SK-N-SH (cell line): ENCODE measurements at regions not wholly inside any gene's neighbourhood (a gene's known extent, or its start where the extent isn't known, plus 50 kb on each side); places are given as distances from the start of the nearest gene placed in this dataset.

ENCODE experiments used
- CTCF ChIA-PET: fragments of 300-600, 350-600 bp; formaldehyde crosslinking; extraction: SDS; loops from one replicate; lab custom pipeline; 2021; lab: Yijun Ruan, JAX
- POLR2A ChIA-PET: fragments of 350-600 bp; sonication (Branson Sonifier 250); formaldehyde crosslinking; extraction: SDS; loops from one replicate; lab custom pipeline; 2020; ENCODE audit warnings: antibody characterized with exemption, inconsistent platforms; lab: Yijun Ruan, JAX
- DNase-seq: peaks from one replicate; pipeline ENCODE4 v3.0.0; 2012
- H2AFZ ChIP-seq: fragments of 200-600 bp; sonication (generic); 2 replicates; pipeline ENCODE4 v1.8.1; 2016; ENCODE audit warnings: antibody characterized with exemption, mild to moderate bottlenecking, low read depth
- H3F3A ChIP-seq: fragments of 200-600 bp; sonication (generic); replicated peaks from 2 replicates; pipeline ENCODE3; 2016; ENCODE audit warnings: antibody characterized with exemption, mild to moderate bottlenecking; ENCODE audit not compliant: insufficient read depth
- H3K27ac ChIP-seq, 2 experiments: fragments of 200-500 bp in 1 of 2; fragments of 200-600 bp in 1 of 2; sonication (Bioruptor generic) in 1 of 2; sonication (generic), shearing (Covaris generic) in 1 of 2; 2 replicates each; pipeline versions ENCODE4 v1.5.1 to v1.6.1; 2014 to 2016; ENCODE audit warnings: low read depth in 2 of 2, inconsistent platforms in 1 of 2, low read length in 1 of 2, mild to moderate bottlenecking in 1 of 2, mixed read lengths in 1 of 2
- H3K27me3 ChIP-seq: fragments of 200-600 bp; sonication (generic), shearing (Covaris generic); 2 replicates; pipeline ENCODE4 v1.6.1; 2016; ENCODE audit warnings: mixed run types; ENCODE audit not compliant: insufficient read depth
- H3K36me3 ChIP-seq, 2 experiments: fragments of 200-500 bp in 1 of 2; fragments of 200-600 bp in 1 of 2; sonication (Bioruptor generic) in 1 of 2; sonication (generic) in 1 of 2; replicated peaks in 1 of 2; 2 replicates each; pipeline versions ENCODE3 to v1.5.1; 2014 to 2016; ENCODE audit warnings: low read length in 1 of 2, mild to moderate bottlenecking in 1 of 2; ENCODE audit not compliant: insufficient read depth in 2 of 2, control insufficient read depth in 1 of 2
- H3K4me1 ChIP-seq, 2 experiments: fragments of 200-500 bp in 1 of 2; fragments of 200-600 bp in 1 of 2; sonication (Bioruptor generic) in 1 of 2; sonication (generic), shearing (Covaris generic) in 1 of 2; 2 replicates each; pipeline versions ENCODE4 v1.5.1 to v1.6.1; 2014 to 2016; ENCODE audit warnings: low read depth in 1 of 2, low read length in 1 of 2, mixed run types in 1 of 2; ENCODE audit not compliant: insufficient read depth in 2 of 2, control insufficient read depth in 1 of 2
- H3K4me2 ChIP-seq: fragments of 200-600 bp; sonication (generic), shearing (Covaris generic); 2 replicates; pipeline ENCODE4 v1.6.1; 2017; ENCODE audit warnings: mixed run types
- H3K4me3 ChIP-seq, 2 experiments: fragments of 200-500 bp in 1 of 2; fragments of 200-600 bp in 1 of 2; sonication (Bioruptor generic) in 1 of 2; sonication (generic), shearing (Covaris generic) in 1 of 2; 2 replicates each; pipeline versions ENCODE4 v1.5.1 to v1.8.1; 2014 to 2016; ENCODE audit warnings: low read depth in 2 of 2, inconsistent platforms in 1 of 2, low read length in 1 of 2, mild to moderate bottlenecking in 1 of 2, mixed read lengths in 1 of 2, moderate library complexity in 1 of 2
- H3K79me2 ChIP-seq: fragments of 200-600 bp; sonication (generic); 2 replicates; pipeline ENCODE4 v1.8.1; 2017; ENCODE audit warnings: mild to moderate bottlenecking; ENCODE audit not compliant: insufficient read depth
- H3K9ac ChIP-seq: fragments of 200-600 bp; sonication (generic); 2 replicates; pipeline ENCODE4 v1.6.1; 2017; ENCODE audit warnings: mixed run types
- H3K9me2 ChIP-seq: fragments of 200-600 bp; sonication (generic); 2 replicates; pipeline ENCODE4 v1.6.1; 2017; ENCODE audit warnings: mixed run types
- H3K9me3 ChIP-seq: fragments of 200-600 bp; sonication (generic); 2 replicates; pipeline ENCODE4 v1.6.1; 2017; ENCODE audit warnings: mixed run types, mild to moderate bottlenecking, moderate library complexity
- H4K20me1 ChIP-seq: fragments of 200-600 bp; sonication (generic); 2 replicates; pipeline ENCODE4 v1.6.1; 2017; ENCODE audit warnings: mild to moderate bottlenecking, mixed run types; ENCODE audit not compliant: insufficient read depth
- CHD2 ChIP-seq: fragments of 150-350 bp; IDR thresholded peaks from 2 replicates; pipeline ENCODE4 v1.6.1; 2018; ENCODE audit warnings: low read length; ENCODE audit not compliant: partially characterized antibody
- ELF1 ChIP-seq: IDR thresholded peaks from 2 replicates; pipeline ENCODE4 v1.4.0; 2012
- EP300 ChIP-seq, 2 experiments: IDR thresholded peaks; 2 replicates each; pipeline versions ENCODE4 v1.4.0 to v1.6.1; 2012; ENCODE audit warnings: borderline replicate concordance in 1 of 2, low read depth in 1 of 2, low read length in 1 of 2
- EZH2phosphoT487 ChIP-seq: fragments of 200-600 bp; sonication (generic); IDR thresholded peaks from 2 replicates; pipeline ENCODE4 v1.6.1; 2017; ENCODE audit warnings: low read depth, mixed run types, mild to moderate bottlenecking, antibody characterized with exemption, moderate library complexity, borderline replicate concordance
- FOXM1 ChIP-seq: IDR thresholded peaks from 2 replicates; pipeline ENCODE4 v1.4.0; 2012; ENCODE audit warnings: low read depth, mild to moderate bottlenecking
- GABPA ChIP-seq: IDR thresholded peaks from 2 replicates; pipeline ENCODE4 v1.4.0; 2012; ENCODE audit warnings: low read depth, mild to moderate bottlenecking
- GATA2 ChIP-seq: sonication (generic); formaldehyde crosslinking; IDR thresholded peaks from 2 replicates; pipeline ENCODE4 v1.5.0; 2020; ENCODE audit warnings: mild to moderate bottlenecking, missing genetic modification reagents
- MEF2A ChIP-seq: IDR thresholded peaks from 2 replicates; pipeline ENCODE4 v1.4.0; 2012; ENCODE audit warnings: low read depth, borderline replicate concordance
- NFIC ChIP-seq: IDR thresholded peaks from 2 replicates; pipeline ENCODE4 v1.4.0; 2012; ENCODE audit warnings: borderline replicate concordance
- POLR2AphosphoS5 ChIP-seq: IDR thresholded peaks from 2 replicates; pipeline ENCODE4 v1.6.1; 2012; ENCODE audit warnings: low read depth, low read length
- RAD21 ChIP-seq: IDR thresholded peaks from 2 replicates; pipeline ENCODE4 v1.6.1; 2012; ENCODE audit warnings: mild to moderate bottlenecking, low read length
- RCOR1 ChIP-seq: fragments of 150-350 bp; IDR thresholded peaks from 2 replicates; pipeline ENCODE4 v1.6.1; 2017; ENCODE audit warnings: antibody characterized with exemption, low read length
- REST ChIP-seq: IDR thresholded peaks from 2 replicates; pipeline ENCODE4 v1.6.1; 2012; ENCODE audit warnings: mild to moderate bottlenecking, low read depth, low read length, moderate library complexity
- SIN3A ChIP-seq: IDR thresholded peaks from 2 replicates; pipeline ENCODE4 v1.6.1; 2012; ENCODE audit warnings: low read depth, mild to moderate bottlenecking, low read length, moderate library complexity, borderline replicate concordance
- SMC3 ChIP-seq: IDR thresholded peaks from 2 replicates; pipeline ENCODE4 v1.6.1; 2012; ENCODE audit warnings: low read depth, low read length, improper control_type of control experiment
- TCF12 ChIP-seq: IDR thresholded peaks from 2 replicates; pipeline ENCODE4 v1.4.0; 2012
- YY1 ChIP-seq: IDR thresholded peaks from 2 replicates; pipeline ENCODE4 v1.4.0; 2012; ENCODE audit warnings: low read depth, mild to moderate bottlenecking
- WGBS: methylation state at CpG from one replicate; pipeline ENCODE4 v1.1.6; 2017; ENCODE audit warnings: low lambda C conversion rate; 5-methylcytosine and 5-hydroxymethylcytosine counted together
- TF ChIP-seq, protein P1 (sequence below): fragments of 200-600 bp; sonication (generic); IDR thresholded peaks from 2 replicates; pipeline ENCODE4 v1.6.1; 2017; ENCODE audit warnings: antibody characterized with exemption, mild to moderate bottlenecking, moderate library complexity
- TF ChIP-seq, protein P2 (sequence below): IDR thresholded peaks from 2 replicates; pipeline ENCODE4 v1.4.0; 2012; ENCODE audit warnings: low read depth
- TF ChIP-seq, protein P3 (sequence below): fragments of 150-350 bp; IDR thresholded peaks from 2 replicates; pipeline ENCODE4 v1.6.1; 2017; ENCODE audit warnings: antibody characterized with exemption, low read length, low read depth, borderline replicate concordance

- no peak for TF ChIP-seq CHD2
- TF ChIP-seq, protein P1, sequence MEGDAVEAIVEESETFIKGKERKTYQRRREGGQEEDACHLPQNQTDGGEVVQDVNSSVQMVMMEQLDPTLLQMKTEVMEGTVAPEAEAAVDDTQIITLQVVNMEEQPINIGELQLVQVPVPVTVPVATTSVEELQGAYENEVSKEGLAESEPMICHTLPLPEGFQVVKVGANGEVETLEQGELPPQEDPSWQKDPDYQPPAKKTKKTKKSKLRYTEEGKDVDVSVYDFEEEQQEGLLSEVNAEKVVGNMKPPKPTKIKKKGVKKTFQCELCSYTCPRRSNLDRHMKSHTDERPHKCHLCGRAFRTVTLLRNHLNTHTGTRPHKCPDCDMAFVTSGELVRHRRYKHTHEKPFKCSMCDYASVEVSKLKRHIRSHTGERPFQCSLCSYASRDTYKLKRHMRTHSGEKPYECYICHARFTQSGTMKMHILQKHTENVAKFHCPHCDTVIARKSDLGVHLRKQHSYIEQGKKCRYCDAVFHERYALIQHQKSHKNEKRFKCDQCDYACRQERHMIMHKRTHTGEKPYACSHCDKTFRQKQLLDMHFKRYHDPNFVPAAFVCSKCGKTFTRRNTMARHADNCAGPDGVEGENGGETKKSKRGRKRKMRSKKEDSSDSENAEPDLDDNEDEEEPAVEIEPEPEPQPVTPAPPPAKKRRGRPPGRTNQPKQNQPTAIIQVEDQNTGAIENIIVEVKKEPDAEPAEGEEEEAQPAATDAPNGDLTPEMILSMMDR: no peak
Measured at GRCh38 chr3:135558150-135558783, 407.3 kb upstream of the PPP2R3A start (continued).

- no peak overlapping the region for H2AFZ ChIP-seq
- no peaks in the 10 kb centered on the region for H3F3A ChIP-seq
- H3K36me3 ChIP-seq: no peaks in the 10 kb centered on the region
- no peaks in the 10 kb centered on the region for H3K4me1 ChIP-seq
- TF ChIP-seq TCF12 (no peak), FOXM1 (no peak), EZH2phosphoT487 (no peak), RAD21 (no peak), SMC3 (no peak), POLR2AphosphoS5 (no peak), CHD2 (no peak), EP300 (IDR thresholded peaks at IDR 0.05; ENCODE audit: borderline replicate concordance in 1 of 2, low read depth in 1 of 2, low read length in 1 of 2) (no peak), REST (no peak), RCOR1 (no peak), NFIC (no peak), GATA2 (no peak), MEF2A (no peak), YY1 (no peak), ELF1 (no peak), GABPA (no peak), SIN3A (no peak)
- TF ChIP-seq, protein P1: no peak
- TF ChIP-seq, protein P2, sequence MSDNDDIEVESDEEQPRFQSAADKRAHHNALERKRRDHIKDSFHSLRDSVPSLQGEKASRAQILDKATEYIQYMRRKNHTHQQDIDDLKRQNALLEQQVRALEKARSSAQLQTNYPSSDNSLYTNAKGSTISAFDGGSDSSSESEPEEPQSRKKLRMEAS: no peak
- TF ChIP-seq, protein P3, sequence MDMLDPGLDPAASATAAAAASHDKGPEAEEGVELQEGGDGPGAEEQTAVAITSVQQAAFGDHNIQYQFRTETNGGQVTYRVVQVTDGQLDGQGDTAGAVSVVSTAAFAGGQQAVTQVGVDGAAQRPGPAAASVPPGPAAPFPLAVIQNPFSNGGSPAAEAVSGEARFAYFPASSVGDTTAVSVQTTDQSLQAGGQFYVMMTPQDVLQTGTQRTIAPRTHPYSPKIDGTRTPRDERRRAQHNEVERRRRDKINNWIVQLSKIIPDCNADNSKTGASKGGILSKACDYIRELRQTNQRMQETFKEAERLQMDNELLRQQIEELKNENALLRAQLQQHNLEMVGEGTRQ: no peak
- no peak for DNase-seq
- ChIA-PET CTCF (no interaction called here), POLR2A (no interaction called here)
- H3K27ac ChIP-seq: no peak overlapping the region
- no peak overlapping the region for H3K9ac ChIP-seq
- no peaks in the 10 kb centered on the region for H3K9me3 ChIP-seq
- no peaks in the 10 kb centered on the region for H4K20me1 ChIP-seq
- H3K27me3 ChIP-seq: no peaks in the 10 kb centered on the region
- H3K79me2 ChIP-seq: no peaks in the 10 kb centered on the region
- no peak overlapping the region for H3K4me3 ChIP-seq
- 24% methylated on average over 2 of the region's 2 CpGs for WGBS
- H3K9me2 ChIP-seq: no peaks in the 10 kb centered on the region
- H3K4me2 ChIP-seq: no peak overlapping the region
Measured at GRCh38 chr3:135558906-135559305, 406.6 kb upstream of the PPP2R3A start.
